Coronary artery (tissue), 2 donors: ENCODE measurements at regions not wholly inside any gene's neighbourhood (a gene's known extent, or its start where the extent isn't known, plus 50 kb on each side); places are given as distances from the start of the nearest gene placed in this dataset.

Experiments
- DNase-seq: peaks from one replicate; pipeline ENCODE4 v3.0.0-alpha.2; 2017; ENCODE audit warnings: low spot score
- H3K27ac ChIP-seq, 2 donors: fragments of 200-600 bp; sonication (generic); one replicate each; pipeline ENCODE4 v1.5.1; 2016 to 2019
- H3K4me3 ChIP-seq: fragments of 200-600 bp; sonication (generic); 2 replicates; pipeline ENCODE4 v1.5.1; 2016; ENCODE audit warnings: mild to moderate bottlenecking, moderate library complexity
- TF ChIP-seq, protein P1 (sequence below): fragments of 200-600 bp; sonication (generic); IDR thresholded peaks from one replicate; pipeline ENCODE4 v1.5.1; 2019; ENCODE audit warnings: antibody characterized with exemption

DNA sequence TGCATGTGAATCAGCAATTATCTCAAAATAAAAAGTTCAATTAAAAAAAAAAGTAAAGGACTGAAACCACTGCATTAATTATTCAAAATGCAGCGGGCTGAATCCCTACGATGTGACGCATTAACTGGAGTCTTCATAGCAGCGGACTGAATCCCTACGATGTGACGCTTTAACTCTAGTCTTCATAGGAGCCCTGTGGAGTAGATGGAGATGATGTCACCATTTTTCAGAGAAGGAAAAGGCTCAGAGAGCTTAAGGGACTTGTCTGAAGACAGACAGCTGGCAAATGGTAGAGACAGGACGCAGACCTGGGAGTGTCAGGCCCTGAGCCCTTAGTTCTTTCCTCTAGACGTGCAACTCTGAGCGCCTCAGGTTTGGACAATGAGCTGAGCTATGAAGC lies 168.0 kb upstream of the MYL2 start:
- no peak overlapping the region for H3K27ac ChIP-seq
- H3K4me3 ChIP-seq: no peak overlapping the region
- TF ChIP-seq, protein P1, sequence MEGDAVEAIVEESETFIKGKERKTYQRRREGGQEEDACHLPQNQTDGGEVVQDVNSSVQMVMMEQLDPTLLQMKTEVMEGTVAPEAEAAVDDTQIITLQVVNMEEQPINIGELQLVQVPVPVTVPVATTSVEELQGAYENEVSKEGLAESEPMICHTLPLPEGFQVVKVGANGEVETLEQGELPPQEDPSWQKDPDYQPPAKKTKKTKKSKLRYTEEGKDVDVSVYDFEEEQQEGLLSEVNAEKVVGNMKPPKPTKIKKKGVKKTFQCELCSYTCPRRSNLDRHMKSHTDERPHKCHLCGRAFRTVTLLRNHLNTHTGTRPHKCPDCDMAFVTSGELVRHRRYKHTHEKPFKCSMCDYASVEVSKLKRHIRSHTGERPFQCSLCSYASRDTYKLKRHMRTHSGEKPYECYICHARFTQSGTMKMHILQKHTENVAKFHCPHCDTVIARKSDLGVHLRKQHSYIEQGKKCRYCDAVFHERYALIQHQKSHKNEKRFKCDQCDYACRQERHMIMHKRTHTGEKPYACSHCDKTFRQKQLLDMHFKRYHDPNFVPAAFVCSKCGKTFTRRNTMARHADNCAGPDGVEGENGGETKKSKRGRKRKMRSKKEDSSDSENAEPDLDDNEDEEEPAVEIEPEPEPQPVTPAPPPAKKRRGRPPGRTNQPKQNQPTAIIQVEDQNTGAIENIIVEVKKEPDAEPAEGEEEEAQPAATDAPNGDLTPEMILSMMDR: no peak
- DNase-seq: no peak

DNA sequence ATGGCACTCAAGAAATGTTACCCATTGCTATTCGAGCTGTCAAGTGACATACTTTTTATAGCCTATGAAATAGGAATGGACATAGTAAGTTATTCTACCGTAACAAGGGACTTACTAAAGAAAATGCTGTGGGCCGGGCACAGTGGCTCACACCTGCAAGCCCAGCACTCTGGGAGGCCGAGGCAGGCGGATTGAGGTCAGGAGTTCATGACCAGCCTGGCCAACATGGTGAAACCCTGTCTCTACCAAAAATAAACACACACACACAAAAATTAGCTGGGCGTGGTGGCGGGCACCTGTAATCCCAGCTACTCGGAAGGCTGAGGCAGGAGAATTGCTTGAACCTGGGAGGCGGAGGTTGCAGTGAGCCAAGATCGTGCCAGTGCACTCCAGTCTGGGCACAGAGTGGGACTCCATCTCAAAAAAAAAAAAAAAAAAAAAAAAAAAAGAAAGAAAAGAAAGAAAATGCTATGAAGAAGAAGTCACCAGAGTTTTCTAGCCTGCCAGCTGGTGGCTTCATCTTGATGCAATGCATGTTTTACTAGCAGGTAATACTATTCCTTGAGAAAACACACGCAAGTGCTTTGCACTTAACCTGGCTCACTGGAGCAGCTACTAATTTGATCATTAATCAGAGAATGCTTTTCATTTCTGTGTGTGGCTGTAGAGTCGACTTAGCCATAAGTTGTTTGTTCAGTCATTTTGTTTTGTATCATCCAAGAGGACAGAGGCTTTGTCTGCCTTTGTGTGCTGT lies 166.7 kb upstream of the MYL2 start:
- TF ChIP-seq, protein P1: no peak
- H3K4me3 ChIP-seq: no peak overlapping the region
- DNase-seq: no peak
- no peak overlapping the region for H3K27ac ChIP-seq

DNA sequence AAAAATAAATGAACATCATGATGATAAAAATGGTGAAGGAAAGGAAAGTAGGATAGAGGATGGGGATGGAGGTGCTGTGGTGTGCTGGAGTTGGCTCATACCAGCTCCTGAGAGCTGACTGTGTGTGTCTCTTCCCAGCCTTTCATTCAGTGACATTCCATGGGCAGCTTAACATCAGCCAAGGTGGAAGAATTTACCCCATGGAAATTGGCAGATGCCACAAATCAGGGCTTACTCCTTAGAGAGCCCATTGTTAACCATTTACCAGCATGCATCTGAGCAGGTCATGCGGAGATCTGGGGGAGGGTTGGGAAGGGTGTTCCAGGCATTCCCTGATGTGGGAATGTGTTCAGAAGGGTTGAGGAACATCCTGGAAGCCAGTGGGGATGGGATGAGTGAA lies 164.7 kb upstream of the MYL2 start:
- TF ChIP-seq, protein P1: no peak
- no peak for DNase-seq
- no peak overlapping the region for H3K4me3 ChIP-seq
- no peak overlapping the region for H3K27ac ChIP-seq

DNA sequence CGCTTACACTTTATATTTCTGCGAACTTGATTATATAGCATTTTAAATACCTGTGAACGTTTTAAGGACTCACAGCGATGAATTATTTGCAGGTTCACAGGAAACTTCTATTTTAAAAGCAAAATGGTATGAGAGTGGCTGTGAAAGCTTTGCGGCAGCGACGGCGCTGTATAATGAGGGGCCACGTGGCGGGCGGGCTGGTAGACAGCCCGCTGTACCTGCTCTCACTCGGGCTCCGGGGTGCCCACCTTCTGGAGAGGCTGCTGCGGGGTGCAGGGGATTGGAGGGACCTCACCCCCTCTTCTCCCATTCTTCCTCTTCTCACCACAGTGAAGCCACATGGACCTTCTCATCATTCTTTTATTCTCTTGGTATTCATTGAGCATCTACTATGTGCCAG lies 164.2 kb upstream of the MYL2 start:
- DNase-seq: no peak
- H3K27ac ChIP-seq: no peak overlapping the region
- TF ChIP-seq, protein P1: no peak

DNA sequence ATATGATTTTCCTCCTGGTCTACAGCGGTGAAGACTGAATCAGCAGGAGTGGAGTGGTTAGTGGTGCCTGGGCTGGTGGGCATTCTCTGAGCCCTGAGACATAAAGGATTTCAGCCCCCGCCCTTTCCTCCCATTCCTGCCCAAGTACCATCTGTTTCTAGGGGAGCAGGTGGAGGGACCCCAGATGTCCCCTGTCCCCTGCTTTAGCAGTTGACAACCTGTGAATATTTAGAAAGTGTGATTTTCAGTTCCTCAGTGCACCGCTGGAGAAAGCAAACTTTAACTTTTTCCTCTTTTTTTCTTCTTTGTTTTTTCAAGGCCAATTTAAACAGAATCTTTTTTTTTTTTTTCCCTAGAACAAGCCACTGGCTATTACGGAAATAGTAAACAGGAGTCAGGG lies 163.8 kb upstream of the MYL2 start:
- TF ChIP-seq, protein P1: no peak
- Histone ChIP-seq H3K4me3 (no peak overlapping the region), H3K27ac (no peak overlapping the region)
- no peak for DNase-seq

More for the DNA sequence above, 164.2 kb upstream of the MYL2 start:
- H3K4me3 ChIP-seq: no peak overlapping the region

DNA sequence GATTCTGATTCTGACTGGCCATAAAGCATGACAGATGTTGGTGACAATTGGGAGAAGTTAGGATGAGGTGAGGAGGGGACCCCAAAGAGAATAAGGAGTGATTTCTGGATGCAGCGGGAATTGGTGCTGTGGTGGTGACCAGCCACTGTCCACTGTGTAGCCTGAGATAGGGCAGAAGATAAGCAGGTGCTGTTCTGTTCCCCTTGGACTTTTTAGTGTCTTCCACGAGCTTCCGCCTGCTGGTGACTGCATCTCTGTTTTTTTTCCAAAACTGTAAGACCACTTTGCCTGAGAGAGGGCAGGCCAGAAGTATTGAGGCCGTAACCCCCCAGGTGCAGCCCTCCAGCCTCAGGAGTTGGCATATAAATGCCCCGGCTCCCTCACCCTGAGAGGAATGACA lies 161.2 kb upstream of the MYL2 start:
- H3K27ac ChIP-seq: no peak overlapping the region
- no peak overlapping the region for H3K4me3 ChIP-seq
- TF ChIP-seq, protein P1: no peak
- no peak for DNase-seq

DNA sequence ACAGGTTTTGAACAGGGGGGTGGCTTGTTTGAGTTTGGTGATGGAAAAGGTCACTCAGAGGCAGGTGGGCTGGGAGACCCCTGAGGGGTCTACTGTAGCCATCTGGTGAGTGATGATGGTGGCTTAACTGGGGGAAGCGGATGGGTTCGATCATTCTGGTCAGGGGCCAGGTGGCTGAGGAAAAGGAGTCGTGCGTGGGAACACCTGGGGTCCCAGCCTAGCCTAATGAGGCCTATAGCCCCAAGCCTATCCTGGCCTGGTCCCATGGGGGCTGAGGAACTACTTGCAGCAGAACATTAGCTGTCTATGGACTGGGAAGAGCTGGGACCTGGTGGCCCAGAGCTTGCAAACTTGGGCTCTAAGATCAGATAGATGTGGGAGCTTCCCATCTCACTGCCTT lies 158.4 kb upstream of the MYL2 start:
- no peak overlapping the region for H3K4me3 ChIP-seq
- TF ChIP-seq, protein P1: no peak
- no peak overlapping the region for H3K27ac ChIP-seq
- no peak for DNase-seq
